H7 (cell line): ENCODE measurements at regions not wholly inside any gene's neighbourhood (a gene's known extent, or its start where the extent isn't known, plus 50 kb on each side); places are given as distances from the start of the nearest gene placed in this dataset.

Experiments
- DNase-seq: peaks from one replicate; pipeline ENCODE4 v3.0.0; 2012
- H3K27me3 ChIP-seq: 2 replicates; pipeline ENCODE4 v1.6.0; 2011; ENCODE audit warnings: mild to moderate bottlenecking, low read length; ENCODE audit not compliant: control insufficient read depth, insufficient read depth
- H3K36me3 ChIP-seq: replicated peaks from 2 replicates; pipeline ENCODE4 v1.5.1; 2011; ENCODE audit warnings: low read length; ENCODE audit not compliant: control insufficient read depth, insufficient read depth
- H3K4me3 ChIP-seq: 2 replicates; pipeline ENCODE4 v1.5.1; 2011; ENCODE audit warnings: low read depth, mild to moderate bottlenecking, control low read depth, low read length, moderate library complexity; ENCODE audit not compliant: insufficient read depth

DNA sequence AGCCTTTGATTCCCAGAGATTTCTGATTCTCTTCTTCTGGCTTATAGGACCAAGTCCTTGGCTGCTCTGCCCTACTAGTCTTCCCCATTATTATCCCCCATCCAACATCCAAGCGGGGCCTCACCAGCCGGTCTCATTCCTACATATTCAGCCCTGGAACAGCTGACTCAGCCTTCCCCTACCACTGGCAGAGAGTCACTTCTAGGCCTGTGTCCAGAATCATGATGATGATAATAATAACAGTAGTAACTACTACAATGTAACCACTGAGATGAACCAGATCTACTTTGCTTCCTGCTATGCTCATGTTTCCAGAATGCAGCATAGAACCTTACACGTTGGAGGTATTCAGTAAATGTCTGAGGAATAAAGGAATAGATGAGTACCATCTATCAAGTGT is 295.2 kb downstream of the SRBD1 start:
- H3K4me3 ChIP-seq: no peak overlapping the region
- H3K36me3 ChIP-seq: no peaks in the 10 kb centered on the region
- DNase-seq: no peak
- H3K27me3 ChIP-seq: no peaks in the 10 kb centered on the region

DNA sequence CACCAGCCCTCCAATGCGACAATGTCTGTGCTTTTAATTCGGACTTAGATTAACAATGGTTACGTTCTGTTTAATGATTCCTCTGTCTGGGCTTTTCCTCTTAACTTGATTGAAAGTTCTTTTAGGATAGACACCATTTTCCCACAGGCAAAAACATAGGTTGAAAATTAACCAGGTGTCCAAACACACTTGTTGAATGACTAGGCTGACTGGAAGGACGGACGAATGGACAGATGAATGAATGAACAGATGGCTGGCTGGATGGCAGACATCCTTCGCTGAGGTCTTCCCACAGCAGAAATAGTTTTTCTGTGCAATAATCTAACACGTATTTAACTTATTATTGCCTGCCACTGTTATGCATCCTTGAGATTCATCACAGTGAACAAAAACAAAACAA is 298.8 kb downstream of the SRBD1 start:
- Histone ChIP-seq H3K4me3 (no peak overlapping the region), H3K36me3 (no peaks in the 10 kb centered on the region), H3K27me3 (no peaks in the 10 kb centered on the region)
- DNase-seq: no peak

DNA sequence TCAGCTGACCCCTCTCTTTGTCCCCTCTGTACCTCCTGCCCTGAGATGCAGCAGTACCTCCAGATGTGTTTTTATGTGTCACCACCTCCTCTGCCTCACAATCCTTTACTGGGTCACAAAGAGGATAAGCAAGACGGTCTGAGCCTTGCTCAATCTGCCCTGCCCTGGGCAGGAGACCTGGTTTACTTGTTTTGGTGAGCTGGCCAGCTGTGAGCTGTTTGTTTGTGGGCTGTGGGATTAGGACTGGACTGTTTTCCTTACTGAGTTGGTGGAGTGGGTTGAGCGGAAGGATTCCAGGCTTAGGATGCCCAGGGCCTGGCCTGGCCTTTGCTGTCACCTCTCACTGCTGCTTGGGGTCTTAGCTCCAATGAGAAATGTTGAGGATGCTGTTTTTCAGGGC is 299.5 kb downstream of the SRBD1 start:
- DNase-seq: no peak
- no peaks in the 10 kb centered on the region for H3K36me3 ChIP-seq
- no peaks in the 10 kb centered on the region for H3K27me3 ChIP-seq
- no peak overlapping the region for H3K4me3 ChIP-seq

DNA sequence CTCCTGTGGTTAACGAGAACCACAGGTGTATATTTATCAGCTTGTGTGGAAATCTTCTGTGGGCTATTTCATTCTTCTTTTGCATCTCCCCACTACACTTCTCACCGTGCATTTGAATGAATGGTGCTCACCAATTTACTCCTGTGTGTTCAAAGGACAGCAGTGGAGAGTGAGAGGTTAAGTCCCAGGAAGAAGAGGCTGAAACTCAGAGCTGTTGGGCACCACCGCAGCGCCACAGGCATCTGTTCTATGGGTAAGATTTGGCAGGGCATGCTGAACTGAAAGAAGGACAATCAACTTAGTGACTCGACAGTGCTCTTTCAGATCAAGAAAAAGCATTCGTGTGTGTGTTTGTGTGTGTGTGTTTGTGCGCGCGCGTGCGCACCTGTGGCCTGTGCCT is 297.9 kb upstream of the SIX2 start:
- H3K4me3 ChIP-seq: no peak overlapping the region
- no peaks in the 10 kb centered on the region for H3K36me3 ChIP-seq
- no peaks in the 10 kb centered on the region for H3K27me3 ChIP-seq
- DNase-seq: no peak

DNA sequence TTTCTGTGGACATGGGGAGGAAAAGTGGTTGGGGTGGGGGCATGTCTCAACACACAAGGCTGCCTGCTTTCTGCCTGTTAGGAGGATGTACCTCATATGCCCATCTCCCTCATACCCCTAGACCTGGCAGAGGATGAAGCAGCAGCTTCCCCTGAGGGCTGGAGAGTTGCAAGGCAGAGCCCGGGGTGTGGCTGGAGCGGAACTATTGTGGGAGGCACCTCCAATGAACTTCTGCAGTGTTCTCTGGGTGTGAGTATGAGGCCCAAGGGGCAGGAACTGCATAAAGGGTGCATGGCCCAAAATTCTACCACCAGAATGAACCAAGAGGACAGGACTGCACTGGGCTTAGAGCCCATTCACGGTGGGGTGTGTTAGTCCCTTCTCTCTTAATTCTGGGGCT is 296.3 kb upstream of the SIX2 start:
- Histone ChIP-seq H3K4me3 (no peak overlapping the region), H3K27me3 (no peaks in the 10 kb centered on the region), H3K36me3 (no peaks in the 10 kb centered on the region)
- DNase-seq: no peak

DNA sequence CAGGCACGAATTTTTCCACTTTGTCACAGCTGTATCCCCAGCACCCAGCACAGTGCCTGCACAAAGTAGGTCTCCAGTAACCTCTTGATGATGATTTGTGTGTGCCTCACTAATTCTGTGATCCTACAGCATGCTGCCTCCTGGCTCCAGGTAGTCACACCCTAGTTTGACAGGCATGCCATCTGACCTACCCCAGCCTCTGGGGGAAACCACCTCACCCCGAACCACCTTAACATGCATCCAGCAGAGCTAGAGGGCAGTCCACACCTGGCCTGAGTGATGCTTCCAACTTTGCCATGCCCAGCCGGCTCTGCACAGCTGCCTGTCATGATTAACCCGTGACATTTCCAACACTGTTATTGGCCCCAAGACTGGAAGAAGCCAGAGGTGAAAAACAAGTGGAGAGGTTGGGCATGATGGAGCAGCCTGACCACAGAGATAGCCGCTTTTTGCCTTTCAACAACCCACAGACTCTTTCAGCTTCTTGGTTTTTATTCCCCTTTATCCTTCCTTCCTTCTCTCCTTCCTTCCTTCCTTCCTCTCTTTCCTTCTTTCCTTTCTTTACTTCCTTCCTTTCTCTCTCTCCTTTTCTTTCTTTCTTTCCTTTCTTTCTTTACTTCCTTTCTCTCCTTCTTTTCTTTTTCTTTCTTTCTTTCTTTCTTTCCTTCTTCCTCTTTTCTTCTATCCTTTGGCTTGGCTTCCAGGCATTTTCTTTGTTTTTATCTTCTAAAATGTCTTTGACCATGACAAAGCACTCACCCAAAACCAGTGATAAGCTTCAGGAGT is 294.4 kb upstream of the SIX2 start:
- DNase-seq: peak; percentile 28
- Histone ChIP-seq H3K4me3 (no peak overlapping the region), H3K36me3 (no peaks in the 10 kb centered on the region), H3K27me3 (no peaks in the 10 kb centered on the region)

DNA sequence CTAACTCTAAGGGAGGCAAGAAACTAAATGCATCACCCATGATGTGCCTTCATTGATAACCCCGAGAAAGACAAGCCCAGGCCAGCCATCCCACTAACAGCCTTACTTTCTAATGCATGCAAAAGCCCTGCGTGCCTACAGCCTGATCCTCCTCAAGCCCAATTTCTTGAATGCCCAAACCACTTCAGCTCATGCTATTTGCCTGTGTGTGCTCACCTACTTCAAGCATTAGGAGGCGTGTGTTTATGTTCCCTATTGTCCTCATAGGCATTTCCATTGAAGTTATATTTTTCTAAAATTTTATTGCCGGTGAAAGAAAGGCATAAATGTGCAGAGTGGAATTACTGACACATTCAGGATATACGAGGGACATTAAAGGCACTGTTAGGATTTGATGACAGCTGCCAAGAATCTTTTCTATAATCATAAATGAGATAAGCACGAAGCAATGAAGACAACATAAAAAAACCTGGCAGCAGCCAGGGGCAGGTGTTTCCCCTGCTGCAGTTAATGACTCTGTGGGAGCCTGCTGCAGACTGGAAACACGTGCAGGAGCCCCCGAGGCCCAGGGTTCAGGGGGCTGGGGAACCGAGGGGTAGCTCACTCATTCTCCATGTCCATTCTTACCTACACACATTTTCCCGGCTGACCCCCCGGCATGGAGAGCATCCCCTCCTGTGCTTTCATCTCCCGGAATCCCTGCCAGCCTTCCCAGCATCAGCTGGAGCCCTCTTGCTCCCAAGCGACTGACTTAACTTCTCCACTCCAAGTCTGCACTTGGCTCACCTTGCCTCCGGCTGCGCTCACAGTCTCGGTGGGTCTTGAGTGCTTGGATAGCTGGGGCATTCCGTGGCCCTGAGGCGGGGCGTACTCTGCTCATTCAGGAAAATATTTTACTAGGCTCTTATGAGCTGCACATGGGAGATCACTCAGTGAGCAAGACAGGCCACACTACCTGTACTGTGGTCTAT is 292.3 kb upstream of the SIX2 start:
- Histone ChIP-seq H3K27me3 (no peaks in the 10 kb centered on the region), H3K36me3 (no peaks in the 10 kb centered on the region), H3K4me3 (no peak overlapping the region)
- DNase-seq: no peak

DNA sequence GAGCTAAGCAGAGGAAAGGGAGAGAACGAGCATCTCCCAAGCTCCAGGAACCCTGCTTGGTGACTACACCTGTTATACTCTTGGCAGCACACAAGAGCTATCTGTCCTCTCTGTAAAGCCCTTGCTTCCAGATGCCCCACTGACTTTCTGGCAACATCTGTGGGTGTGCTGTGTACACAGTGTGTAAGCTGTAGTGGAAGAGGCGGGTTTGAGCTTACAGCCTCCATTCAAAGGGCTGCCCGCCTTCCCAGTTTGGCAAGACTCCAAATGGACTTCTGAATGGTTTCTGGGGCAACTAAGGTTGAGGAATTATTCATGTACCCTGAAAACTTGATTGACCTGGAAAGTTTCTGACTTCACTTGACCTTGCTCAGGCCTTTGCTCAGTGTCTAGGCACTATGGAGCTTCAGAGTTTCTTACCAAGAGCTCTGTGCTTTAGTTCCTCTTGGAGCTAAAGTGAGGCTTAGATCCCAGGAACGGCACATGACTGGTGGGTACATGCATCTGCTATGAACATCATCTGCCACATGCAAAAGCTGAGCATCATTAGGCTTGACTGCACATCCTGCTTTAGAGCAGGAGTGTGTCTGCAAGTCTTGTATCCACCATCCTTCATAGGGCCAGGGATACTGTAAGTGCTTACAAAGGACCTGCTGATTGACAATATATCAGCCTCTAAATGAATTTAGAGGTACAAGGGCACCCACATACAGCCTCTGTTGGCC is 290.9 kb upstream of the SIX2 start:
- H3K4me3 ChIP-seq: no peak overlapping the region
- H3K27me3 ChIP-seq: no peaks in the 10 kb centered on the region; the same call in 1 of the 2 replicates
- DNase-seq: no peak
- H3K36me3 ChIP-seq: no peaks in the 10 kb centered on the region

DNA sequence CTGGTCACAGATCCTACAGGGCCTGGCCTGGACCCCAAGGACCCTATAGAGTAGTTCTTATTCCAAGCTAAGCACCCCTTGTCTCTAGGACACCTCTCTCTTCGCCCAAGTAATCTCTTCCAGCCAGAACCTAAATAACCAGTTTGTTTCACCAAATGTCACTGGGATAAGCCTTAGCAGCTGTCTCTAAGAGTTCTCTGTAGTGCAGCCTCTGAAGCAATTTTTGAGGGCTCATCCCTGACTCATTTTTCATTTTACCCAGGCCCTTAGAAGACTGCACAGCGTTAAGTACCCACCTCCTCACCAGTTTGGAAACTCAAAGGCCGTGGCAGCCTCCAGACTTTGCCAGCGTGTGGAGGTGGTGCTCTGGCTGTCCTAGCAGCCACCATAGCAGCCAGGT is 290.1 kb upstream of the SIX2 start:
- Histone ChIP-seq H3K36me3 (no peaks in the 10 kb centered on the region), H3K4me3 (no peak overlapping the region), H3K27me3 (no peaks in the 10 kb centered on the region; the same call in 1 of the 2 replicates)
- DNase-seq: no peak

DNA sequence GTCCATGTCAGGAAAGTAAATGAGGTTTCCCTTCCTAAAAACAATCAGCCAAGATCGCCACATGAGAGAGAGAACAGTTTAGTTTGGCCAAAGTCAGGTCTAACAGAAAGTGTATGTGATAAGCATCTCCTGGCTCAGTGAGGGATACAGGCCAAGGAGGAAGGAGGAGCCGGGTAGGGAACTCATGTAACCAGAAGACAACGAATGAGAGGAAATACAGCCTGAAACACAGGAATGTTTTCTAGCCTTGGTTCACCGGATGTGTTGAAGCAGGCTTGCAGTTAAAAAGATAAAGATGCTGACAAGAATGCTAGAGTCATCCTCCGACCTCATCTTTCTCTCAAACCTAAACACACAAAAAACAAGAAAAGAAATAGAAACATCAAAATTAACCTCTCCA is 283.9 kb upstream of the SIX2 start:
- Histone ChIP-seq H3K27me3 (no peaks in the 10 kb centered on the region; the same call in 1 of the 2 replicates), H3K4me3 (no peak overlapping the region), H3K36me3 (no peaks in the 10 kb centered on the region; the same call in 1 of the 2 replicates)
- no peak for DNase-seq

DNA sequence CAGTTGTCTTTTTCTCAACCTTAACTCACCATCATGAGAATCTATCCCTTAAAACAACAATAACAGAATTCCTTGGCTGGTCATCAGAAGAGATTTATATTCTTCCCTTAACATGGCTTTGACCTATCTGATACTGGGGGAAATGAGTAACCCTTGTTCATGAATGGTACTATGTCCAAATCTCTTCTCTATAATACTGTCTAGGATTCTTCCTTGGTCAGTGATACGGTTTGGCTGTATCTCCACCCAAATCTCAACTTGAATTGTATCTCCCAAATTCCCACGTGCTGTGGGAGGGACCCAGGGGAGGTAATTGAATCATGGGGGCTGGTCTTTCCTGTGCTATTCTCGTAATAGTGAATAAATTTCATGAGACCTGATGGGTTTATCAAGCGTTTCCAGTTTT is 282.0 kb upstream of the SIX2 start:
- DNase-seq: no peak
- Histone ChIP-seq H3K27me3 (no peaks in the 10 kb centered on the region; the same call in 1 of the 2 replicates), H3K4me3 (no peak overlapping the region), H3K36me3 (no peaks in the 10 kb centered on the region; the same call in 1 of the 2 replicates)

DNA sequence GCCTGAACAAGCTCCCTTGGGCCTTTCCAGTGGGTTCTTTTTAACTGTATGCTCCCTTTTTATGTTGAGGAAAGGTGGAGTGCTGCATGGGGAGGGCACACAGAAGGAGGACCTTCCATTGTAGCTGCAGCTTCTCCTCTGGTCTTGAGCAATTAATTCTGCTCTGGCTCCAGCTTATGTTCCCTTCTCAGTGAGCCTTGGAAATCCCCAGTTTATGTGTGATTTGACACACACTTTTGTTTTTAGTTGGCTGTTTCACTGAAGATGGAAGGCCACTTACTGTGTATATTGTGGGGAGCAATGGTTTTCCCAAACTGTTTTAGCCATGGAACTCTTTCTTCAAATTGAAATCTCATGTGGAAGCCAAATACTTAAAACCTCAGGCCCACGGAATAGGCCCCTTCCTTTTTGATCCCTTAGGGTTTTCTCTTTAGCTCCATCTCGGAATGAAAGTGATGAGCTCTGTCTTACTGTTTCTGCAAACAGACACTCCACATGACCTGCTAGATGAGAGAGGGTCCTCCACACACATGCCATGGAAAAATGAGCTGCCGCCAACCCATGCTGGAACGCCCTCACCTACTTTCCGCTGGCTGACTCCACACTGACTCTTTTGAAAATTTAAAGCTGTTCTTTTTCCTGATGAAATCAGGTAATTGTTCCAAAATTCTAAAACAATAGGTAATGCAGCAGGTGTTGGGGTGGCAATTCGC is 280.9 kb upstream of the SIX2 start:
- H3K36me3 ChIP-seq: no peaks in the 10 kb centered on the region; the same call in 1 of the 2 replicates
- no peak for DNase-seq
- H3K4me3 ChIP-seq: no peak overlapping the region
- no peaks in the 10 kb centered on the region for H3K27me3 ChIP-seq

DNA sequence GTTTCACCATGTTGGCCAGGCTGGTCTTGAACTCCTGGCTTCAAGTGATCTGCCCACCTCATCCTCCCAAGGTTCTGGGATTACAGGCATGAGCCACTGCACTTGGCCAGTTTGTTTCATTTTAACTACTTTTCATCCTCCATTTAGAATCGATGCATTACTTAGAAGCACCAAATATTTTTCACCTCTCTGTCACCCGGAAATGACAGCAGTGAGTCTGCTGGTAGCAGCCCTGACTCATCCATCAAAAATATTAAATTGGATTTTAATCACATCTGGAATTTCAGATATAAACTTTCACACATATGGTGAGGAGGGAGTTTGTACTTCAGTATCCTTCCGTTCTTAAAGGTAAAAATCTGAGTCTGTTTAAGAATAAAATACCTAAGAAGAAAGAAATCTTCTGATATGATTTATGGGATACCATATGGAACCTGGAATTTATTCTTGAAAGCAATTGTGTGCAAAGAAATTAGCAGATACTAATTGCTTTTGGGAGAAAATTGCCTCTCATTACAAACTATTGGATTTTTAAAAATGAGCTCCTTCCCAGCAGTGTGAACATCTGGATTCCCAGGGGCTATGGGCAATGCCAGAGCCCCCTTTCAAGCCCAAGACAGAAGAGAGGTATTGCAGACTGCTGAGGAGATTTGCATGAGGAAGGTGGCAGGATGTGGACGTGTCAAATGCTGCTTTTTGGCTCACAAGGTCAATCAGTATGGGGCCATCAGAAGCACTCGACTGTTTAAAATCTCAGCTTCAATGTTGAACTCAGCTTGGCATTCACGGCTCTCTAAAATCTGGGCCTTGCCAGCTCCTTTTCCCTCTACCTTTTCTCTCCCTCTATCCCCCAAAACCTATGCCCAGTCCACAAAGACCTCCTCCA is 279.5 kb upstream of the SIX2 start:
- Histone ChIP-seq H3K36me3 (no peaks in the 10 kb centered on the region; the same call in 1 of the 2 replicates), H3K27me3 (no peaks in the 10 kb centered on the region), H3K4me3 (no peak overlapping the region)
- no peak for DNase-seq
